ENCODE measurements at regions not wholly inside any gene's neighbourhood (a gene's known extent, or its start where the extent isn't known, plus 50 kb on each side); places are given as distances from the start of the nearest gene placed in this dataset.

GRCh38 chr5:133801431-133801830 lies 167.0 kb downstream of the C5orf15 start:
- TF ChIP-seq POU6F1 (CRISPR knock-in tag; IDR thresholded peaks at IDR 0.05; ENCODE audit: borderline replicate concordance, low read depth) (no peak), ARNTL (CRISPR knock-in tag; IDR thresholded peaks at IDR 0.05; ENCODE audit: borderline replicate concordance, low read depth) (no peak)
